Astrocyte of the cerebellum (primary cell): ENCODE measurements at regions not wholly inside any gene's neighbourhood (a gene's known extent, or its start where the extent isn't known, plus 50 kb on each side); places are given as distances from the start of the nearest gene placed in this dataset.

Source experiments
- DNase-seq: peaks from one replicate; pipeline ENCODE4 v3.0.0-alpha.2; 2011; ENCODE audit warnings: low read depth
- H3K4me3 ChIP-seq: 2 replicates; pipeline ENCODE4 v1.5.1; 2011; ENCODE audit warnings: mild to moderate bottlenecking, low read depth, low read length, moderate library complexity
- in situ Hi-C: cut with HindIII; loops from 2 replicates; pipeline ENCODE4 v1.10.0; 2017; ENCODE audit warnings: low sequenced_read_pairs
- TF ChIP-seq, protein P1 (sequence below): IDR thresholded peaks from 2 replicates; pipeline ENCODE4 v1.5.1; 2012; ENCODE audit warnings: low read length, low read depth, moderate library complexity, mild to moderate bottlenecking; ENCODE audit errors: missing control alignments

DNA sequence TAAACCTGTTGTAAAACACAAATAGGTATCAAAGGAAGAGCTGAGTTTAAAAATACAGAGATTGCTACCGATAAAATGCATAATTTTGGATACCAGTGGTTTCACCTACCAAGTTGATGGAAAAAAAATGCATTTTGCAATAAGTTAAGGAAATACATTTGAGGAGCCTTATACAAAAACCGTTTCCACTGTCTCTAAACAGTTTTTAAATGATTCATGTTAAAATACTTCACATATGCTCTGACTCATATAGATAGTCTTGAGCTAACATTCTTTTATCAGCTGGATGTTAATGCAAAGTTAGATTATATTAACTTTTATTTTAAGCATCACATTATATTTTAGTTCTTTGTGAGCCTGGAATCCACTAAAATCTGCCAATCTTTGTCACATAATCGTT lies 50.6 kb upstream of the ANKRD17 start:
- in situ Hi-C loops: no loop called here
- H3K4me3 ChIP-seq: no peak overlapping the region
- TF ChIP-seq, protein P1, sequence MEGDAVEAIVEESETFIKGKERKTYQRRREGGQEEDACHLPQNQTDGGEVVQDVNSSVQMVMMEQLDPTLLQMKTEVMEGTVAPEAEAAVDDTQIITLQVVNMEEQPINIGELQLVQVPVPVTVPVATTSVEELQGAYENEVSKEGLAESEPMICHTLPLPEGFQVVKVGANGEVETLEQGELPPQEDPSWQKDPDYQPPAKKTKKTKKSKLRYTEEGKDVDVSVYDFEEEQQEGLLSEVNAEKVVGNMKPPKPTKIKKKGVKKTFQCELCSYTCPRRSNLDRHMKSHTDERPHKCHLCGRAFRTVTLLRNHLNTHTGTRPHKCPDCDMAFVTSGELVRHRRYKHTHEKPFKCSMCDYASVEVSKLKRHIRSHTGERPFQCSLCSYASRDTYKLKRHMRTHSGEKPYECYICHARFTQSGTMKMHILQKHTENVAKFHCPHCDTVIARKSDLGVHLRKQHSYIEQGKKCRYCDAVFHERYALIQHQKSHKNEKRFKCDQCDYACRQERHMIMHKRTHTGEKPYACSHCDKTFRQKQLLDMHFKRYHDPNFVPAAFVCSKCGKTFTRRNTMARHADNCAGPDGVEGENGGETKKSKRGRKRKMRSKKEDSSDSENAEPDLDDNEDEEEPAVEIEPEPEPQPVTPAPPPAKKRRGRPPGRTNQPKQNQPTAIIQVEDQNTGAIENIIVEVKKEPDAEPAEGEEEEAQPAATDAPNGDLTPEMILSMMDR: no peak
- no peak for DNase-seq
